GM23338 (cell line): ENCODE measurements at regions not wholly inside any gene's neighbourhood (a gene's known extent, or its start where the extent isn't known, plus 50 kb on each side); places are given as distances from the start of the nearest gene placed in this dataset.

Experiments used
- CREB1 ChIP-seq: fragments of 250-450 bp; sonication (Bioruptor Pico); IDR thresholded peaks from 2 replicates; pipeline ENCODE4 v1.5.0; 2020; ENCODE audit warnings: low read depth, mild to moderate bottlenecking, moderate library complexity
- JUNB ChIP-seq: IDR thresholded peaks from one replicate; pipeline ENCODE4 v1.6.1; 2016; ENCODE audit warnings: antibody characterized with exemption; ENCODE audit not compliant: unreplicated experiment
- POLR2AphosphoS5 ChIP-seq: IDR thresholded peaks from 2 replicates; pipeline ENCODE4 v1.6.1; 2016; ENCODE audit warnings: antibody characterized with exemption, low read depth
- ZNF462 ChIP-seq: fragments of 250-450 bp; sonication (Bioruptor Pico); IDR thresholded peaks from 2 replicates; pipeline ENCODE4 v1.5.0; 2020; ENCODE audit warnings: mild to moderate bottlenecking, moderate library complexity
- TF ChIP-seq, protein P1 (sequence below): IDR thresholded peaks from one replicate; pipeline ENCODE4 v1.6.1; 2018; ENCODE audit warnings: antibody characterized with exemption; ENCODE audit not compliant: unreplicated experiment

DNA sequence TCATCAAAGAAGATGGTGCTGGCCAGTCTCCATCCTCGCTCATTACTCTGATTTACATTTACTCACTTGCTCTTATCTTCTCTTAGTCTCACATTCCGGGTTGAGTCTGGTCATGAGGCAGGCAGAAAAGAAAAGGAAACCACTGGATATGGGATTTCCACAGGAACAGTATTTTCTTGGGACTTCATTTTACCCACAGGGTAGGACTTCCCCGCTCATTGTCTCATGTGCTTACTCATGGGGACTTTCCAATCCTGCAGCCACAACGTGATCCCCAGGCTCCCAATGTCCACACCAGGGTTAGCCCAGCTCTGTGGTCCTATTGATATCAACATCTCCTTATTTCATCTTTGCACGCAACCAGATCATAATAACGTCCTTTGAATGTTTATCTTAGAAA lies 373.8 kb downstream of the TMEM182 start (continued):
- no peak for TF ChIP-seq ZNF462 (CRISPR knock-in tag)
- no peak for TF ChIP-seq POLR2AphosphoS5
- TF ChIP-seq, protein P1, sequence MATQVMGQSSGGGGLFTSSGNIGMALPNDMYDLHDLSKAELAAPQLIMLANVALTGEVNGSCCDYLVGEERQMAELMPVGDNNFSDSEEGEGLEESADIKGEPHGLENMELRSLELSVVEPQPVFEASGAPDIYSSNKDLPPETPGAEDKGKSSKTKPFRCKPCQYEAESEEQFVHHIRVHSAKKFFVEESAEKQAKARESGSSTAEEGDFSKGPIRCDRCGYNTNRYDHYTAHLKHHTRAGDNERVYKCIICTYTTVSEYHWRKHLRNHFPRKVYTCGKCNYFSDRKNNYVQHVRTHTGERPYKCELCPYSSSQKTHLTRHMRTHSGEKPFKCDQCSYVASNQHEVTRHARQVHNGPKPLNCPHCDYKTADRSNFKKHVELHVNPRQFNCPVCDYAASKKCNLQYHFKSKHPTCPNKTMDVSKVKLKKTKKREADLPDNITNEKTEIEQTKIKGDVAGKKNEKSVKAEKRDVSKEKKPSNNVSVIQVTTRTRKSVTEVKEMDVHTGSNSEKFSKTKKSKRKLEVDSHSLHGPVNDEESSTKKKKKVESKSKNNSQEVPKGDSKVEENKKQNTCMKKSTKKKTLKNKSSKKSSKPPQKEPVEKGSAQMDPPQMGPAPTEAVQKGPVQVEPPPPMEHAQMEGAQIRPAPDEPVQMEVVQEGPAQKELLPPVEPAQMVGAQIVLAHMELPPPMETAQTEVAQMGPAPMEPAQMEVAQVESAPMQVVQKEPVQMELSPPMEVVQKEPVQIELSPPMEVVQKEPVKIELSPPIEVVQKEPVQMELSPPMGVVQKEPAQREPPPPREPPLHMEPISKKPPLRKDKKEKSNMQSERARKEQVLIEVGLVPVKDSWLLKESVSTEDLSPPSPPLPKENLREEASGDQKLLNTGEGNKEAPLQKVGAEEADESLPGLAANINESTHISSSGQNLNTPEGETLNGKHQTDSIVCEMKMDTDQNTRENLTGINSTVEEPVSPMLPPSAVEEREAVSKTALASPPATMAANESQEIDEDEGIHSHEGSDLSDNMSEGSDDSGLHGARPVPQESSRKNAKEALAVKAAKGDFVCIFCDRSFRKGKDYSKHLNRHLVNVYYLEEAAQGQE, result no peak
- no peak for TF ChIP-seq JUNB
- TF ChIP-seq CREB1 (CRISPR knock-in tag), result no peak
